HepG2 (cell line): ENCODE measurements at regions not wholly inside any gene's neighbourhood (a gene's known extent, or its start where the extent isn't known, plus 50 kb on each side); places are given as distances from the start of the nearest gene placed in this dataset.

ENCODE experiments used
- ATF2 ChIP-seq: sonication (generic); formaldehyde crosslinking; IDR thresholded peaks from 2 replicates; pipeline ENCODE4 v1.4.0; 2020; ENCODE audit warnings: missing genetic modification reagents
- ATF3 ChIP-seq: sonication (generic); formaldehyde crosslinking; IDR thresholded peaks from 2 replicates; pipeline ENCODE4 v1.4.0; 2020; ENCODE audit warnings: missing genetic modification reagents
- CTCF ChIP-seq: sonication (generic); formaldehyde crosslinking; IDR thresholded peaks from 2 replicates; pipeline ENCODE4 v1.5.0; 2020; ENCODE audit warnings: mild to moderate bottlenecking, missing genetic modification reagents, moderate library complexity
- EZH2 ChIP-seq: conservative IDR thresholded peaks from 2 replicates; pipeline ENCODE4 v1.6.1; 2012; ENCODE audit warnings: mild to moderate bottlenecking, low read depth, low read length, moderate library complexity
- POLR2A ChIP-seq, 2 experiments: IDR thresholded peaks; 2 replicates each; pipeline ENCODE4 v1.6.1; 2011; ENCODE audit warnings: low read depth in 2 of 2, low read length in 2 of 2, mild to moderate bottlenecking in 1 of 2, moderate library complexity in 1 of 2; ENCODE audit not compliant: insufficient read depth in 1 of 2
- SOX6 ChIP-seq, 2 experiments: fragments of 450-650 bp in 1 of 2; sonication (generic) in 1 of 2; formaldehyde crosslinking in 1 of 2; IDR thresholded peaks; 2 replicates each; pipeline versions ENCODE4 v1.4.0 to v1.6.1; 2017 to 2020; ENCODE audit warnings: antibody characterized with exemption in 1 of 2, mild to moderate bottlenecking in 1 of 2, missing genetic modification reagents in 1 of 2

GRCh38 chr6:45746046-45746445, 269.6 kb downstream of the CLIC5 start:
- TF ChIP-seq POLR2A (IDR thresholded peaks at IDR 0.05; ENCODE audit: insufficient read depth in 1 of 2, low read depth in 2 of 2, low read length in 2 of 2) (no peak), ATF2 (no peak), CTCF (CRISPR knock-in tag) (no peak), ATF3 (CRISPR knock-in tag) (no peak), EZH2 (no peak), SOX6 (IDR thresholded peaks at IDR 0.05) (no peak), SOX6 (CRISPR knock-in tag; IDR thresholded peaks at IDR 0.05) (no peak)
